ENCODE measurements at regions not wholly inside any gene's neighbourhood (a gene's known extent, or its start where the extent isn't known, plus 50 kb on each side); places are given as distances from the start of the nearest gene placed in this dataset.
"Not testable (repeated sequence)": the region's sequence is repeated elsewhere in the genome, so short reads cannot be mapped to it uniquely, and the experiment has no call there.

DNA sequence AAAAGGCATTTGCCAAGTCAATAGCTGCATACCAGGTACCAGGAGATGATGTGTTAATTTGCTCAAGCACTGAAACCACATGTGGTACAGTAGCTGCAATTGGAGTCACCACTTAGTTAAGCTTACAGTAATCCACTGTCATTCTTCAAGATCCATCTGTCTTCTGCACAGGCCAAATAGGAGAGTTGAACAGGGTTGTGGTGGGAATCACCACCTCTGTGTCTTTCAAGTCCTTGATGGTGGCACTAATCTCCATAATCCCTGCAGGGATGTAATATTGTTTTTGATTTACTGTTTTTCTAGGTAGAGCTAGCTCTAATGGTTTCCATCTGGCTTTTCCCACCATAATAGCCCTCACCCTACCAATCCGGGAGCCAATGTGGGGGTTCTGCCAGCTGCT is 91.9 kb downstream of the FCRL5 start:
- DNase-seq, result no peak

DNA sequence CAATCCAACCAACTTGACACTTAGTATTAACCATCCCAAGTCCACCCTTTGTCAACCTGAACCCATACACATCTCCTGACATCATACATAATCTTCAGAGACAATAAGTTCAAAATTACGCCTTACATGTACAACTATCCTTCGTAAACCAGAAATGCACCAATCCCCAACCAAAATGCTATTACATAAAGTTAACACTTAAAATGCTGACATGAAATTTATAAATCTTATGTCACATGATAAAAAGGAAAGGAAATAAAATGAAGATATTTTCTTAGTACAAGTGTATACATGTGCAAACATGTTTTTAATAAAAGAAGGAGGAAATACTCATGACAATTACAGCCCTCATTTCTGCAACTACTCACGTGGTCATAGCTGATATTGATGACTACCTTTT is 95.0 kb downstream of the FCRL5 start:
- DNase-seq, result no peak

DNA sequence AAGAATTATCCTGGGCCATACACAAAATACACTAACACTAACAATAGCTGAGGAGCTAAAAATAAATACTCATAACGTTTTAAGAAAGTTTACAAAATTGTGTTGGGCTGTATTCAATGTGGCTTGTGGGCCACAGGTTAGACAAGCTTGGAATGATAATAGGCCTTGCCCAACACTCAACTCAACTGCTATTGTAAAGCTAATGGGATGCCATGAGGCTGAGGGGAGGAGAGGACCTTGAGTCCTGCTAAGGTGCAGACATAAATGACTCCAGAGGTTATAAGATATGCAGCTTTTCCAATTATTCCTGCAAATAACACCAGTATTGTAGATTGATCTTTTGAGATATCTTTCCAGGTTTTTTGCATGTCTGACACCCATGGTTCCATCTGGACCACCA is 97.0 kb downstream of the FCRL5 start:
- DNase-seq, result no peak

DNA sequence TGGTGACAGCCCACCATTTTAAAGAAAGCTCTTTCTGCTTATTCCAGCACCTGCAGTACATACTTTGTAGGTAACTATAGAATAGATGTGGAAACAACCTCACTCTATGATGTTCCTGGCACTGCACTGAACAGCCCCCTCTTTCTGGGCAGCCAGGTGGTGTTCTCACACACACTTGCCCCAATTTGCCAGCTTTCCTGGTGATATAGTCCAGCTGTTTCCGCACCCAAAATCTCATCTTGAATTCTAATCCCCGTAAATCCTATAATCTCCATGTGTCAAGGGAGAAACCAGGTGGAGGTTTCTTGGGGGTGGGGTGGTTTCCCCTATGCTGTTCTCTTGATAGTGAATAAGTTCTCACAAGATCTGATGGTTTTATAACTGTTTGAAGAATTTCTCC is 102.2 kb downstream of the FCRL5 start:
- peak; percentile 18 for DNase-seq

DNA sequence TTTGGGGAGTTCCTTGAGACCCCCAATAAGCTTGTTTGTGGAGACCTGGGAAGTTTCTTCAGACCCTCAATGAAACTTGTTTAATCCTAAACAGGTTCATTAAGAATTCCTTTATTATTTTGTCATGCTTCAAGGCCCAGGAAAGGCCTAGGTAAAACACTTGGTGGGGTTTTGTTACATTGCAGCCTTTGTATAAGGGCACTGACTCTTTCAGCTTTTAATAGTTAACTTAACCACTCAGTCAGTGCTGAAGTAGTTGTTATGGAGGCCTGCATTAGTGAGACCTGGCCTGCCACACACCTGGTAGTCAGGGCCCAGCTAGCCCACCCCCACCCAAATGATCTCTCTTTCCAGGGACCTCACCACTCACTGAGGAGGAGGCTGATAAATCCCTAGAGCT is 103.7 kb downstream of the FCRL5 start:
- DNase-seq, result no peak

DNA sequence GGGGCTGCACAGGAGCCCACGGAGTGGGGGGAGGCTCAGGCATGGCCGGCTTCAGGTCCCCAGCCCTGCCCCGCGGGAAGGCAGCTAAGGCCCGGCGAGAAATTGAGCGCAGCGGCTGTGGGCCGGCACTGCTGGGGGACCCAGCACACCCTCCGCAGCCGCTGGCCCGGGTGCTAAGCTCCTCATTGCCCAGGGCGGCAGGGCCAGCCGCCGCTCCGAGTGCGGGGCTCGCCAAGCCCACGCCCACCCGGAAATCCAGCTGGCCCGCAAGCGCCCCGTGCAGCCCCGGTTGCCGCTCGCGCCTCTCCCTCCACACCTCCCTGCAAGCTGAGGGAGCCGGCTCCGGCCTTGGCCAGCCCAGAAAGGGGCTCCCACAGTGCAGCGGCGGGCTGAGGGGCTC is 106.0 kb downstream of the FCRL5 start:
- DNase-seq, result not testable (repeated sequence)

DNA sequence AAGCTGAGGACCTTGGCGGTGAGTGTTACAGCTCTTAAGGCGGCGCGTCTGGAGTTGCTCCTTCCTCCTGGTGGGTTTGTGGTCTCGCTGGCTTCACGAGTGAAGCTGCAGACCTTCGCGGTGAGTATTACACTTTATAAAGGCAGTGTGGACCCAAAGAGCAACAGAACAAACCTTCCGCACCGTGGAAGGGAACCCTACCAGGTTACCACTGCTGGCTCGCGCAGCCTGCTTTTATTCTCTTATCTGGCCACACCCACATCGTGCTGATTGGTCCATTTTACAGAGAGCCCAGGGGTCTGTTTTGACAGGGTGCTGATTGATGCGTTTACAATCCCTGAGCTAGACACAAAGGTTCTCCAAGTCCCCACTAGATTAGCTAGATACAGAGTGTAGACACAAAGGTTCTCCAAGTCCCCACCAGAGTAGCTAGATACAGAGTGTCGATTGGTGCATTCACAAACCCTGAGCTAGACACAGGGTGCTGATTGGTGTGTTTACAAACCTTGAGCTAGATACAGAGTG is 106.6 kb downstream of the FCRL5 start:
- DNase-seq, result not testable (repeated sequence)

DNA sequence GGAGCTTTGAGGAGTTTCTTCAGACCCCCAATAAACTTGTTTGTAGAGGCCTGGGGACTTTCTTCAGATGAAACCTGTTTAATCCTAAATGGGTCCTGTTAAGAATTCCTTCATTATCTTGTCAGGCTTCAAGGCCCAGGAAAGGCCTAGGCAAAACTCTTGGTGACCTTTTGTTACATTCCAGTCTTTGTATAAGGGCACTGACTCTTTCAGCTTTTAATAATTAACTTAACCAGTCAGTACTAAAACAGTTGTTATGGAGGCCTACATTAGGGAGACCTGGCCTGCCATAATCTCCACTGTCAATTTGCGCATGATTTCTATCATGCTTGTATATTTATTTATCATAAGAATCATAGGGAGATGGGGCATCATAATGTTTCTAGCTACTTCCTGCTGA is 110.2 kb downstream of the FCRL5 start:
- DNase-seq, result no peak

DNA sequence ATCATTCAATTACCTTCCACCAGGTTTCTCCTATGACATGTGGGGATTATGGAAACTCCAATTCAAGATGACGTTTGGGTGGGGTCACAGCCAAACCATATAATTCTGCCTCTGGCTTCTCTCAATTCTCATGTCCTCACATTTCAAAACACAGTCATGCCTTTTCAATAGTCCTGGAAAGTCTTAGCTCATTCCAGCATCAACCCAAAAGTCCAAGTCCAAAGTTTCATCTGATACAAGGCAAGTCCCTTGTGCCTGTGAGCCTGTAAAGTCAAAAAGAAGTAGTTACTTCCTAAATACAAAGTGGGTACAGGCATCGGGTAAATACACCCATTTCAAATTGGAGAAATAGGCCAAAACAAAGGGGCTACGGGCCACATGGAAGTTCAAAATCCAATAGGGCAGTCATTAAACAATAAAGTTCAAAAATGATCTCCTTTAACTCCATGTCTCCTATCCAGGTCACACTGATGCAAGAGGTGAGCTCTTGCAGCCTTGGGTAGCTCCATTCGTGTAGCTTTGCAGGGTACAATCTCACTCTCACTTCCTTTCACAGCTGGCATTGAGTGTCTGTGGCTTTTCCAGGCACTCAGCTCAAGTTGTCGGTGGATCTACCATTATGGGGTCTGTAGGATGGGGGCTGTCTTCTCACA is 112.9 kb downstream of the FCRL5 start:
- DNase-seq, result peak; percentile 85

DNA sequence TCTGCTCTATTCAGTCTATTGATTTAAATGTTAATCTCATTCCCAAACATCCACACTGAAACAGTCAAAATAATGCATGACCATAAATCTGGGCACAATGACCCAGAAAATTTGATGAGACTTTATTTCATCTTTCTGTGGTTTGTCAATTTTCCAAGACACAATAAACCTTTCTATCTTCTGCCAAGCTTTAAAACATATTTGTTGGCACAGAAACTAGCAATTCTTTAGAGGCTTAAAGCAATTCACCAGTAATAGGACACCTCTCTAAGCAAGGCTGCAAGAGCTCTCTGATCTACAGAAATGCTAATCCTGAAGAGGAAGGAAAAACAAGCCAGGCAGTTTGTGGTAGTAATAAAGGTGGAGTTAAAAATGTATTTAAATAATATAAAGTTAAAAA is 113.7 kb downstream of the FCRL5 start:
- DNase-seq, result peak; percentile 82

DNA sequence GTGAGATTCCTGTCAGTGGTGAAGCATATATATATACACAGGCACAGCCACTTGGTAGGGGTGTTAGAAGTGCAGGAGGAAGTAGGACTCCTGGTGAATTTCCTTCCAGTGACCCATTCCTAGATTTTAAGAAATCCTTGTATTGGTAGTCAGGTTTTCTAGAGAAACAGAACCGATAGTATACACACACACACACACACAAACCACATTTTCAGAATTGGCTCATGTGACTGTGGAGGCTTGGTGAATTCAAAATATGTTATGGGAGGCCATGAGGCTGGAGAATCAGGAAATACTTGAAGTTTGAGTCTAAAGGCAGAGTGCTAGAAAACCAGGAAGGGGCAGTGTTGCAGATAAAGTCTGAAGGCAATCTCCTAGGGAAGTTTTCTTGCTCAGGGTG is 114.2 kb downstream of the FCRL5 start:
- no peak for DNase-seq

DNA sequence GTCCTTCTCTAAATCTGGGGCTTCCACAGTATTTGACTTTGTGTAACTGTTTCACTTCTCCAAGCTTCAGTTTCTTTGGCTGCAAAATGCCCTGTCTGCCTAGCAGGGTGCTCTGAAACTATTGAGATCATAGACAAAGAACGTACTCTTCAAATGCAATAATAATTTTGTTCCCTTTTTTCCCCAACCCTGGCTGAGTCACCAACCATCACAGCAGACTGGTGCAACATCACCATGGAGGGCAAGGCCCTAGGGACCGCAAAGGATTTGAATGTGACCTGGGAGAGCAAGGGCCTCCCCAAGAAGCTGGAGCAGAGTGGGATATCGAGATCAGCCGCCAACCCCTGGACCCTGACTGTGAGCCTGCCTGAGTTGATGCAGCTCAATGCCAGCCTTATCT is 115.0 kb downstream of the FCRL5 start:
- DNase-seq, result no peak

DNA sequence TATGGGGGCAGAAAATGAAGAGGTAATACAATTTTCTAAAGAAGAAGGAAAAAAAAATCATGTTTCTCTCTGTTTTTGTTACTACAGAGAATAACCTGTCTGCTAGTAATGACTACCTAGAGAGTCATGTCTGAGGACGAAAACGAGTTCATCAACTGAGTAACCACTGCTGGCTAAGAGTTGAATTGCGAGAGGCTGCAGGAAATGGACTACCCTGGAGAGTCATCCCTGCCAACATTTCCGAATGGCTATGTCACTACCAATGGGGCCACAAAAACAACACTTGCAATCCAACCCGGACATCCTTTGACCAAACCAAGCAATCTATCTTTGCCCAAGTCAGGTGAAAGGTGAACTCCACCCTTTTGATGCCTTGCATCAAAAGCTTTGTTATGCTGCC is 120.6 kb downstream of the FCRL5 start:
- no peak for DNase-seq

DNA sequence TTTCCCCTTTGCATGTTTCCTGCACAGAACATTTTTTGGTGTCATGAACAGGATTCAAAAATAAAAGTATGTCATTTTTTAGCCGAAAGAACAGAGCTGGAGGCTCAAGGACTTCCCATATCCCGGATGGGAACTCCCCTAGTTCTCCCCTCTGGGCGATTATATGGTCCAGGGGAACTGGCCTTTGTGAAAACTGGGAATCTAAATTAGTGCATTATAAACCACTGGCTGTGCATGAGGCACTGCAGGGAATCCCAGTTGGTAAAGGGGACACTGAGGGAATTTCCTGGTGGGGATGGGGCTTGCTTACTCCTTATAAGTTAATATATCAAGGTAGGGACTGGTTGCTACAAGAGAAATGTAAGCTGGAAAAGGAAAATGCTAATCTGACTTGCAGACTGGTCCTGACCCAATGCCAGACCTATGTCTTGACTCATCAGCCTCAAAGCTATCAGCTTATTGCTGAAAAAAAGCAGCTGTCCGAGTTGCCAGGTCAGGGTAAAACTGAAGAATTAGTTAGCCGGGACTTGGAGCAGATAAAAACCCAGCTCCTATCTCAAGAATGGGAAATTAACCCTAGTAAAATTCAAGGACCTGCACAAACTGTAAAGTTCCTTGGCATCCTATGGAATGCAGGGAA is 122.6 kb downstream of the FCRL5 start:
- DNase-seq, result no peak

DNA sequence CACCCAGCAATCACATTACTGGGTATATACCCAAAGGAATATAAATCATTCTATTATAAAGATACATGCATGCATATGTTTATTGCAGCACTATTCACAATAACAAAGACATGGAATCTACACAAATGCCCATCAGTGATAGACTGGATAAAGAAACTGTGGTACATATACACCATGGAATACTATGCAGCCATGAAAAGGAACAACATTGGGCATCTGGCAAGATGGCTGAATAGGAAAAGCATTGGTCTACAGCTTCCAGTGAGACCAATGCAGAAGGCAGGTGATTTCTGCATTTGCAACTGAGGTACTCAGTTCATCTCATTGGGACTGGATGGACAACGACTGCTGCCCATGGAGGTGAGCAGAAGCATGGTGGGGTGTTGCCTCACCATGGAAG is 128.6 kb downstream of the FCRL5 start:
- DNase-seq, result not testable (repeated sequence)

DNA sequence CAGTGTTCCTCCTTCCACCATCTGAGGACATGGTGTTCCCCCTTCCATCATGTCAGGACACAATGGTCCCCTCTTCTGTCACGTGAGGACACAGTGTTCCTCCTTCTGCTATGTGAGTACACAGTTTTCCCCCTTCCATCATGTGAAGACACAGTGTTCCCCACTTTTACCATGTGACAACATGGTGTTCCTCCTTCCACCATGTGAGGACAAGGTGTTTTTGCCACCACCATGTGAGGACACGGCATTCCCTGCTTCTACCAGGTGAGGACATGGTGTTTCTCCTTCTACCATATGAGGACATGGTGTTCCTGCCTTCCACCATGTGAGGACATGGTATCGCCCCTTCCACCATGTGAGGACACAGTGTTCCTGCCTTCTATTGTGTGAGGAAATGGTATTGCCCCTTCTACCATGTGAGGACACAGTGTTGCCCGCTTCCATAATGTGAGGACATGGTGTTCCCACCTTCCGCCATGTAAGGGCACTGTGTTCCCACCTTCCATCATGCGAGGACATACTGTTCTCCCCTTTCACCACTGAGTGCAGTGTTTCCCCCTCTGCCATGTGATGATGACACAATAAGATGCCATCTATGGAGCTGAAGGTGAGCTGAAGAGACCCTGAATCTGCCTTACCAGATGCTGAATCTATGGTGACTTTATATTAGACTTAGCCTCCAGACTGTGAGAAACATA is 132.3 kb downstream of the FCRL5 start:
- DNase-seq, result no peak

DNA sequence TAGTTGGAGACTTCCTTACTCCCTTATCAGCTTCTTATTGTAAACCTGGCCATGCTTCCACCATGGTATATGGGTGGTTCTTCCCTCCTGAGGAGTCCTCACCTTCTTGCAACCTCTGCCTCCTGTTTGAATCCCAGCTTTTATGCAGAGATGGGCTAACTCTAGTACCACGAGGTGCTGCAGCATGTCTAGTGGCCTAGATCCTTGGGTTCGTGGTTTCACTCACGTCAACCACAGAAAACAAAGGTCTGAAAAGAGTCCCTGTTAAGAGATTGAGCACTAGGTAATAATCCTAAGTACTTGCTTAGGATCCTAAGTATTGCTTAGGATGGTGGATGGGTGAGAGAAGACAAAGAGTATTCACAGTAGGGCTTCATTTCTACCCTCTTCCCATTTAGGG is 133.7 kb downstream of the FCRL5 start:
- no peak for DNase-seq

DNA sequence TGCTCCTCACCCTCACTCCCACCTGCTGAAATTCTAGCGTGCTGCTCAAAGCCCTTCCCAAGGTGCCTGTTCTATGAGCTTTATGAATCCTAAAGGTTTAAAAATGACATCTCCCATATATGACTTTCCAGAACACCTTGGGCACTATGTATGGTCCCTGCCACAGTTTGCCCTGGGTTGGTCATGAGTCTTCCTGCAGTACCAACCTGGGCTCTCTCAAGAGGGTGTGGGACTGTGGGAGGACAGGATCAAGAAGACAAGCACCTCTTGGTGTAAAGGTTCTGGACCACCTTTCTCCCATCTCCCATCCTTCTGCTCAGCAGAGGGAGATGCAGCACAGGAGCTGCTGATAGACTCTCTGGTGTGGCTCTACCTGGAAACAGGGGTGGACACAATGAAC is 134.1 kb downstream of the FCRL5 start:
- DNase-seq, result no peak

DNA sequence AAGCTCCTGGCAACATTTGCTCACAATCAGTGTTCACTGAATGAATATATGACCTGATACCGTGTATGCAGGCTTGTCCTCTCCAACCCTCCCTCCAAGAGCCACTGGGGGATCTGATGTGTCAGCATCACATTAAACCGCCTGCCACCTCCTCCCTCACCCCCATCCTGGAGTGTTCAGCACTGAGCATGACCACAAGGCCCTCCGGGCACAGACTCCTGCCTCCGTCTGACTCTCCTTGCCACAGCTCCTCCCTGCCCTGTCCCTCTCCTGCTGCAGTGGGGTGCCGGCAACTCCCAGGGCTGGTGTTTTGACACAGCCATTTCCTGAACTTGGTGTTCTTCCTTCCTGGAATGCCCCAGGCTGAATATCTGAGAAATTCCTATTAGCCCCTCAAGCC is 136.7 kb downstream of the FCRL5 start:
- no peak for DNase-seq

DNA sequence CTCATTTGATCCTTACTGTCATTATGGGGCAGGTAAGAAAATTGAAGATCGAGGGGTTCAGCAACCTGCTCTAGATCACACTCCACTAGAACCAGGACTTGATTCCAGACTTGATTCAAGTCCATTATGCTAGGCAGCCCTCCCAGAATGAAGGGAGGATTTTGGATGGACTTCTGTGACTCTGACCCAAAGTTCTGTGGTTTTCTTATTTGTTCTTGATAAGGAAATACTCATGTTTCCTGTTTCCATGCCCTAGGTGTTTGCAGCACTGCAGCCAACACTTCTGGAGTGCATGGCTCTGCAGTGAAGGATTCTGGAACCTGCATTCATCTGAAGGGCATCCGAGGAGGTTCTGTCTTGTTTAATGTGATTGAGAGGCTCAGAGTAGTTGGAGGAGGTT is 140.0 kb downstream of the FCRL5 start:
- no peak for DNase-seq

DNA sequence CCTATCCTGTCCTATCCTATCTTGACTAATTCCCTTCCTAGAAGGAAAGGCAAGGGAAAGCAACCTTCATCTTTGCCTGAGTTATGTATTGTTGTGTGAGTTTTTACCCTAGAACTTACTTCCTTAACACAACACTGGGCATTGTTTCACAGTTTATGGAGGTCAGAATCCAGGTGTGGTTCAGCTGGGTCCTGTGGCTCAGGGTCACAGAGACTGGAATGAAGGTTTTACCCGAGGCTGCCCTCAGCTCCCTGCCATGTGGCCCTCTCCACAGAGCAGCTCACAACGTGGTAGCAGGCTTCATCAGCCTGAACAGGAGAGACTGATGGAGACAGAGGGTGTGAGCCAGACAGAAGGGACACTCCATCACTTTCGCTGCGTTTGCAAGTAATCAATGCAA is 140.5 kb downstream of the FCRL5 start:
- no peak for DNase-seq

DNA sequence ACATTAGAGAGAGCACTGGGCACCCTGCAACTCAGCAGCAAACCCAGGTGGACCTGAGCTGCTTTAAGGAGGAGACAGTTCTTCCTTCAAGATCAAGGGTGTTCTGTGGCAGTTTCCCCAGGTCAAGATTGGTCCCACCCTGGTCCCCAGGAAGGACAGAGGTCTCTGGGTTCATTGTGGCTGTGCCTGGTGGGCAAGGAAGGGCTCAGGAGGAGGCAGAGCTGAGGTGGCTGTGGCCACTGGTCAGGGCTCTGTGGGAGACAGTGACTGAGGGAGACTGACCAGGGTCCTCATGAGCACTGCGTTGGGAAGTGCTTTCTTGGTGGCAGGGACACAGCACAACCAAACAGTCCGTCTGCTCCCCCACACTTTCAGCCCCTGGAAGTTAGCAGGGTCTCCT is 141.3 kb downstream of the FCRL5 start:
- no peak for DNase-seq

DNA sequence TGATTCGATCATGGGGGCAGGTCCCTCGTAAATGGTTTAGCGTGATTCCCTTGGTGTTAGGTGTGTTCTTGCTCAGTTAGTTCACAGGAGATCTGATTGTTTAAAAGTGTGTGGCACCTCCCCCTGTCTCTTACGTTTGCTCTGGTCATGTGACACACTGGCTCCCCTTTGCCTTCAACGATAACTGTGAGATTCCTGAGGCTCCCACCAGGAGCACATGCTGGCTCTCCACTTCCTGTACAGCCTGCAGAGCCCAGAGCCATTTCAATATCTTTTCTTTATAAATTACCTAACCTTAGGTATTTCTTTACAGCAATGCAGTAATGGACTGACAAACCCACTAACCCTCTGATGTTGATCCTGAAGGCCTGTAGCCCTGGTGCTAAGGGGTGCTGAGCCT is 141.9 kb downstream of the FCRL5 start:
- DNase-seq, result no peak

DNA sequence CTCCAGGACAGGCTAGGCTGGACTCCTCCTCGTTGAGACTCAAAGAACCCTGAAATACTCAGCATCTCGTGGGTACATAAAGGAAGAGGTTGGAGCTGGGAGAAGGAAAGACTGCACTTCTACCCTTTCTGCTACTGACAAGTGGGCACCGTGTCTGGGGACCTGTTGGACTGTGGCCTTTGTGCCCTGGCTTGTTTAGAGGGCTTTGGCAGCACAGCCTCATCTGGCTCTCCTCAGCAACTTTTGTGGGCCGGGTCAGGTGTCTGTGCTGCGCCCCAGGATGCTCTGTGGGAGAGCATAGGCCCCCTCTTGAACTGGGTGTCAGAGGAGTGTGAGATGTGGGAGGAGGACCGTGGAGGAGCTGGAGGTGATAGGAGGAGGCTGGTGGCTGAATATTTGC is 142.4 kb downstream of the FCRL5 start:
- no peak for DNase-seq

All from tongue (tissue), 1 donor.